ENCODE measurements at regions not wholly inside any gene's neighbourhood (a gene's known extent, or its start where the extent isn't known, plus 50 kb on each side); places are given as distances from the start of the nearest gene placed in this dataset.

DNA sequence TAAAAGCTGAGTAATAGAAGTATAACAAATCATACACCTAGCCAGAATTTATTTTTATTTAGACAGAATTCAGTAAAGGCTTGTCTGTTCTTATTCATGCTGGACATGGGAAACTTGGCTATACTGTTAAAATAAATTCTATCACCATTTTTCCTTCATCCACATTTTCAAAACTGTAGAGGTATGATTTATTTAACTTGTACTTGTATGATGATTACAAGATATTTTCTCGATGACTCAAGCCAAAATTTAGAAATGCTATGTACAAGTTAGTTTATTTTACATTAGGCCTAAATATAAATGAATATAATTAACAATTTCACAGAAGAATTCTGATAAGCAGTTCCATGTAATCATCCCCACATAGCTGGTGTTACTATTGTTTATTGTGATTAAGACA is 194.8 kb upstream of the DOK6 start:
- Histone ChIP-seq H3K36me3 (ENCODE audit: control insufficient read depth in 4 of 4, insufficient read depth in 3 of 4, low read depth in 1 of 4, low read length in 3 of 4) (no peaks in the 10 kb centered on the region), H3K27me3 (ENCODE audit: control insufficient read depth in 4 of 4, insufficient read depth in 4 of 4, low read length in 3 of 4) (no peaks in the 10 kb centered on the region), H3K9me3 (ENCODE audit: control insufficient read depth in 4 of 4, low read length in 3 of 4) (no peaks in the 10 kb centered on the region), H3K4me1 (ENCODE audit: control insufficient read depth in 4 of 4, insufficient read depth in 4 of 4, low read length in 3 of 4) (no peaks in the 10 kb centered on the region), H3K4me3 (ENCODE audit: low read depth in 1 of 3, low read length in 3 of 3) (no peak overlapping the region), H3K9ac (ENCODE audit: low read depth in 1 of 2, low read length in 2 of 2) (no peak overlapping the region), H3K27ac (ENCODE audit: low read depth in 1 of 2, low read length in 2 of 2) (no peak overlapping the region)
- WGBS = 77% methylated on average over 1 of the region's 1 CpG
- no peak for TF ChIP-seq GABPA (IDR thresholded peaks at IDR 0.05 in 1 of 2, conservative IDR thresholded peaks at IDR 0.05 in 1 of 2)
- TF ChIP-seq, protein P1, sequence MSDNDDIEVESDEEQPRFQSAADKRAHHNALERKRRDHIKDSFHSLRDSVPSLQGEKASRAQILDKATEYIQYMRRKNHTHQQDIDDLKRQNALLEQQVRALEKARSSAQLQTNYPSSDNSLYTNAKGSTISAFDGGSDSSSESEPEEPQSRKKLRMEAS (IDR thresholded peaks at IDR 0.05) = no peak
- no peak for TF ChIP-seq NR2F2 (IDR thresholded peaks at IDR 0.05)
- TF ChIP-seq, protein P2, sequence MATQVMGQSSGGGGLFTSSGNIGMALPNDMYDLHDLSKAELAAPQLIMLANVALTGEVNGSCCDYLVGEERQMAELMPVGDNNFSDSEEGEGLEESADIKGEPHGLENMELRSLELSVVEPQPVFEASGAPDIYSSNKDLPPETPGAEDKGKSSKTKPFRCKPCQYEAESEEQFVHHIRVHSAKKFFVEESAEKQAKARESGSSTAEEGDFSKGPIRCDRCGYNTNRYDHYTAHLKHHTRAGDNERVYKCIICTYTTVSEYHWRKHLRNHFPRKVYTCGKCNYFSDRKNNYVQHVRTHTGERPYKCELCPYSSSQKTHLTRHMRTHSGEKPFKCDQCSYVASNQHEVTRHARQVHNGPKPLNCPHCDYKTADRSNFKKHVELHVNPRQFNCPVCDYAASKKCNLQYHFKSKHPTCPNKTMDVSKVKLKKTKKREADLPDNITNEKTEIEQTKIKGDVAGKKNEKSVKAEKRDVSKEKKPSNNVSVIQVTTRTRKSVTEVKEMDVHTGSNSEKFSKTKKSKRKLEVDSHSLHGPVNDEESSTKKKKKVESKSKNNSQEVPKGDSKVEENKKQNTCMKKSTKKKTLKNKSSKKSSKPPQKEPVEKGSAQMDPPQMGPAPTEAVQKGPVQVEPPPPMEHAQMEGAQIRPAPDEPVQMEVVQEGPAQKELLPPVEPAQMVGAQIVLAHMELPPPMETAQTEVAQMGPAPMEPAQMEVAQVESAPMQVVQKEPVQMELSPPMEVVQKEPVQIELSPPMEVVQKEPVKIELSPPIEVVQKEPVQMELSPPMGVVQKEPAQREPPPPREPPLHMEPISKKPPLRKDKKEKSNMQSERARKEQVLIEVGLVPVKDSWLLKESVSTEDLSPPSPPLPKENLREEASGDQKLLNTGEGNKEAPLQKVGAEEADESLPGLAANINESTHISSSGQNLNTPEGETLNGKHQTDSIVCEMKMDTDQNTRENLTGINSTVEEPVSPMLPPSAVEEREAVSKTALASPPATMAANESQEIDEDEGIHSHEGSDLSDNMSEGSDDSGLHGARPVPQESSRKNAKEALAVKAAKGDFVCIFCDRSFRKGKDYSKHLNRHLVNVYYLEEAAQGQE (IDR thresholded peaks at IDR 0.05) = no peak
- TF ChIP-seq HNF4A (conservative IDR thresholded peaks at IDR 0.05) = no peak
- no peak for TF ChIP-seq RXRA (IDR thresholded peaks at IDR 0.05)
- no peak for TF ChIP-seq FOXA2 (IDR thresholded peaks at IDR 0.05)
- TF ChIP-seq SP1 (IDR thresholded peaks at IDR 0.05) = no peak
- DNase-seq (ENCODE audit: low spot score) = no peak

DNA sequence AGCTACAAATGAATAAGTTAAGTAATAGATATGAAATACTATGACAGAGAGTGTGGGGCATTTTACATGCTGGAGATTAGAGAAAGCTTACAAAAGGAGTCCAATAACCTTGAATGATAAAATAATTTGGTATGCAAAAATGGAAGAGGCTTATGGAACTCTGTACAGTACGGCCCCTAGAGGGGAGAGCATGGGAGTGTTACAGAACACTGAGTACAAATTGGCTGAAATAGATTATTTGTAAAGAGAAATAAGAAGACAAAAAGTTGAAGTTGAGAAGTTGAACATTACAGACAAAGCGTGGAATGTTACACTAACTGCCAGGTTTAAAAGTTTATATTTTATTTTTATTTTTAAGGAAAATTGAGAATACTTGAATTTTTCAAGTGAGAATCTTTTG is 192.1 kb upstream of the DOK6 start:
- no peak overlapping the region for H3K4me3 ChIP-seq (ENCODE audit: low read depth in 1 of 3, low read length in 3 of 3)

More for the DNA sequence above, 192.1 kb upstream of the DOK6 start:
- no peak for DNase-seq (ENCODE audit: low spot score)
- Histone ChIP-seq H3K9me3 (ENCODE audit: control insufficient read depth in 4 of 4, low read length in 3 of 4) (no peaks in the 10 kb centered on the region), H3K27me3 (ENCODE audit: control insufficient read depth in 4 of 4, insufficient read depth in 4 of 4, low read length in 3 of 4) (no peaks in the 10 kb centered on the region), H3K4me1 (ENCODE audit: control insufficient read depth in 4 of 4, insufficient read depth in 4 of 4, low read length in 3 of 4) (no peaks in the 10 kb centered on the region), H3K36me3 (ENCODE audit: control insufficient read depth in 4 of 4, insufficient read depth in 3 of 4, low read depth in 1 of 4, low read length in 3 of 4) (no peaks in the 10 kb centered on the region), H3K9ac (ENCODE audit: low read depth in 1 of 2, low read length in 2 of 2) (no peak overlapping the region), H3K27ac (ENCODE audit: low read depth in 1 of 2, low read length in 2 of 2) (no peak overlapping the region)
- 92% methylated on average over 2 of the region's 2 CpGs for WGBS
- TF ChIP-seq, protein P3, sequence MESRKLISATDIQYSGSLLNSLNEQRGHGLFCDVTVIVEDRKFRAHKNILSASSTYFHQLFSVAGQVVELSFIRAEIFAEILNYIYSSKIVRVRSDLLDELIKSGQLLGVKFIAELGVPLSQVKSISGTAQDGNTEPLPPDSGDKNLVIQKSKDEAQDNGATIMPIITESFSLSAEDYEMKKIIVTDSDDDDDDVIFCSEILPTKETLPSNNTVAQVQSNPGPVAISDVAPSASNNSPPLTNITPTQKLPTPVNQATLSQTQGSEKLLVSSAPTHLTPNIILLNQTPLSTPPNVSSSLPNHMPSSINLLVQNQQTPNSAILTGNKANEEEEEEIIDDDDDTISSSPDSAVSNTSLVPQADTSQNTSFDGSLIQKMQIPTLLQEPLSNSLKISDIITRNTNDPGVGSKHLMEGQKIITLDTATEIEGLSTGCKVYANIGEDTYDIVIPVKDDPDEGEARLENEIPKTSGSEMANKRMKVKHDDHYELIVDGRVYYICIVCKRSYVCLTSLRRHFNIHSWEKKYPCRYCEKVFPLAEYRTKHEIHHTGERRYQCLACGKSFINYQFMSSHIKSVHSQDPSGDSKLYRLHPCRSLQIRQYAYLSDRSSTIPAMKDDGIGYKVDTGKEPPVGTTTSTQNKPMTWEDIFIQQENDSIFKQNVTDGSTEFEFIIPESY (IDR thresholded peaks at IDR 0.05) = no peak
- no peak for TF ChIP-seq HNF4A (conservative IDR thresholded peaks at IDR 0.05)
- TF ChIP-seq, protein P4, sequence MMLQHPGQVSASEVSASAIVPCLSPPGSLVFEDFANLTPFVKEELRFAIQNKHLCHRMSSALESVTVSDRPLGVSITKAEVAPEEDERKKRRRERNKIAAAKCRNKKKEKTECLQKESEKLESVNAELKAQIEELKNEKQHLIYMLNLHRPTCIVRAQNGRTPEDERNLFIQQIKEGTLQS (IDR thresholded peaks at IDR 0.05) = no peak
- TF ChIP-seq YY1 (IDR thresholded peaks at IDR 0.05) = no peak
- TF ChIP-seq JUND (IDR thresholded peaks at IDR 0.05) = no peak
- no peak for TF ChIP-seq FOXA2 (IDR thresholded peaks at IDR 0.05)
- no peak for TF ChIP-seq SP1 (IDR thresholded peaks at IDR 0.05)
- TF ChIP-seq, protein P1 (IDR thresholded peaks at IDR 0.05) = no peak
- TF ChIP-seq HNF4G (IDR thresholded peaks at IDR 0.05) = no peak
- no peak for TF ChIP-seq NR2F2 (IDR thresholded peaks at IDR 0.05)
